Loucy (cell line): ENCODE measurements at regions not wholly inside any gene's neighbourhood (a gene's known extent, or its start where the extent isn't known, plus 50 kb on each side); places are given as distances from the start of the nearest gene placed in this dataset.

Experiments
- CTCF ChIP-seq: fragments of 200-600 bp; sonication (generic); conservative IDR thresholded peaks from 2 replicates; pipeline ENCODE4 v1.5.1; 2014; ENCODE audit warnings: mild to moderate bottlenecking, antibody characterized with exemption, low read length
- EZH2phosphoT487 ChIP-seq: fragments of 200-600 bp; IDR thresholded peaks from 2 replicates; pipeline ENCODE4 v1.6.1; 2018; ENCODE audit warnings: antibody characterized with exemption, mild to moderate bottlenecking, moderate library complexity, borderline replicate concordance

- no peak for TF ChIP-seq CTCF
- no peak for TF ChIP-seq EZH2phosphoT487
Observed at GRCh38 chr1:243917177-243917862, 67.3 kb upstream of the AKT3 start.
